Ishikawa (cell line): ENCODE measurements at regions not wholly inside any gene's neighbourhood (a gene's known extent, or its start where the extent isn't known, plus 50 kb on each side); places are given as distances from the start of the nearest gene placed in this dataset.

Experiments used
- CEBPB ChIP-seq: IDR thresholded peaks from 2 replicates; pipeline ENCODE4 v1.6.1; 2012
- CREB1 ChIP-seq: IDR thresholded peaks from 2 replicates; pipeline ENCODE4 v1.6.1; 2012; ENCODE audit warnings: low read depth
- EGR1 ChIP-seq: IDR thresholded peaks from 2 replicates; pipeline ENCODE4 v1.6.1; 2012
- EP300 ChIP-seq: IDR thresholded peaks from 2 replicates; pipeline ENCODE4 v1.6.1; 2012; ENCODE audit warnings: borderline replicate concordance
- FOXM1 ChIP-seq: IDR thresholded peaks from 2 replicates; pipeline ENCODE4 v1.6.1; 2012; ENCODE audit warnings: low read depth, borderline replicate concordance
- MAX ChIP-seq: IDR thresholded peaks from 2 replicates; pipeline ENCODE4 v1.6.1; 2012
- NFIC ChIP-seq: IDR thresholded peaks from 2 replicates; pipeline ENCODE4 v1.6.1; 2012
- RAD21 ChIP-seq: IDR thresholded peaks from 2 replicates; pipeline ENCODE4 v1.6.1; 2012; ENCODE audit warnings: low read depth
- REST ChIP-seq: IDR thresholded peaks from 2 replicates; pipeline ENCODE4 v1.6.1; 2012; ENCODE audit warnings: low read depth, mild to moderate bottlenecking
- TAF1 ChIP-seq: IDR thresholded peaks from 2 replicates; pipeline ENCODE4 v1.6.1; 2012; ENCODE audit warnings: low read depth, mild to moderate bottlenecking
- TCF12 ChIP-seq: IDR thresholded peaks from 2 replicates; pipeline ENCODE4 v1.6.1; 2012; ENCODE audit warnings: low read depth
- TEAD4 ChIP-seq: IDR thresholded peaks from 2 replicates; pipeline ENCODE4 v1.6.1; 2012
- USF1 ChIP-seq: IDR thresholded peaks from 2 replicates; pipeline ENCODE4 v1.6.1; 2012
- YY1 ChIP-seq: IDR thresholded peaks from 2 replicates; pipeline ENCODE4 v1.6.1; 2012; ENCODE audit warnings: low read depth
- ZBTB7A ChIP-seq: IDR thresholded peaks from 2 replicates; pipeline ENCODE4 v1.6.1; 2012; ENCODE audit warnings: low read depth

- TF ChIP-seq FOXM1 (no peak), NFIC (no peak), TEAD4 (no peak), USF1 (no peak), CREB1 (no peak), TAF1 (no peak), MAX (no peak)
Observed at GRCh38 chr14:58861586-58861985, 223.8 kb downstream of the DACT1 start.

- no peak for TF ChIP-seq EGR1
- no peak for TF ChIP-seq TCF12
- TF ChIP-seq TEAD4, result no peak
- TF ChIP-seq YY1, result no peak
- no peak for TF ChIP-seq REST
- no peak for TF ChIP-seq CREB1
- no peak for TF ChIP-seq RAD21
- TF ChIP-seq MAX, result no peak
- no peak for TF ChIP-seq USF1
- no peak for TF ChIP-seq CEBPB
- no peak for TF ChIP-seq TAF1
- TF ChIP-seq EP300, result no peak
- TF ChIP-seq FOXM1, result no peak
- no peak for TF ChIP-seq ZBTB7A
- TF ChIP-seq NFIC, result no peak
Observed at GRCh38 chr14:58862416-58863160, 224.8 kb downstream of the DACT1 start.

- TF ChIP-seq USF1, result no peak
- TF ChIP-seq TCF12, result no peak
- no peak for TF ChIP-seq REST
Observed at GRCh38 chr14:58863661-58864345, 226.0 kb downstream of the DACT1 start.

GRCh38 chr14:58864751-58865513 is 227.2 kb downstream of the DACT1 start:
- TF ChIP-seq REST, result no peak
